ENCODE measurements at regions not wholly inside any gene's neighbourhood (a gene's known extent, or its start where the extent isn't known, plus 50 kb on each side); places are given as distances from the start of the nearest gene placed in this dataset.
"Not testable (repeated sequence)": the region's sequence is repeated elsewhere in the genome, so short reads cannot be mapped to it uniquely, and the experiment has no call there.

DNA sequence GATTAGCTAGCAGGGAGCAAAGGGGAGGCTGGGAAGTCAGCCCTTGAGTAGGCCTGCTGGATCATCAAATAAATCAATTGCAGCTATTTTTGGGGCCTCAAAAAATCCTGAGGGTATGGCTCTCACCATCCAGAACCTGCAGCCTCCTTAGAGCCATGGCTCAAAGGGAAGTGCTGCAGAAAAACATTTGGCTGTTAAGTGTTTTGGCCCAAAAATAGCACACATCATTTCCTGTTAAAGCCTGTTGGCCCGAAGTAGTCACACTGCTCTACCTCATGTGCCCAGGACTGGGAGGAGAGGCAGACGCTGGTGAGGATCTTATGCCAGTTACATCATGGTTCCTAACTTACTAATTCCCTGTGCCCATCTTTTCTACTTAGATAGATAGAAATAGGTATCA is 176.8 kb upstream of the PLGLB1 start:
- DNase-seq: not testable (repeated sequence)

DNA sequence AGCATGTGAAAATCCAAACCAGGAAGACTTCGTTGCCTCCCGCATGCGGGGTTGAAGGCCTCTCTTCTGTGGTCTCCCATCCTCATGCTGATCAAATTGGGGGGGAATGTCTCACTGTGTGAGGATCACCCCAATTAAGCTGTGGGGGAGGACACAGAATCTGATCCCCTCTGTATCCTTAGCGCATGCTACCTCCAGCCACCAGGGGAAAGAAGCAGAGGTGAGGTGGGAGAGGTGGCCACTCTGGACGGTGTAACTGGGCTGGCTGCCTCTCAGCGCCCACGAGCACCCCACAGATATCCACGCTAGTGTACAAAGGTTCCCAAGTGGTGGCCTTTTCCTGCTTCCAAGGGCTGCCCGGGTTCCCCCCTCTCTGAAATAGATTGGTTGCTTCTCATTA is 177.6 kb upstream of the PLGLB1 start:
- not testable (repeated sequence) for DNase-seq

DNA sequence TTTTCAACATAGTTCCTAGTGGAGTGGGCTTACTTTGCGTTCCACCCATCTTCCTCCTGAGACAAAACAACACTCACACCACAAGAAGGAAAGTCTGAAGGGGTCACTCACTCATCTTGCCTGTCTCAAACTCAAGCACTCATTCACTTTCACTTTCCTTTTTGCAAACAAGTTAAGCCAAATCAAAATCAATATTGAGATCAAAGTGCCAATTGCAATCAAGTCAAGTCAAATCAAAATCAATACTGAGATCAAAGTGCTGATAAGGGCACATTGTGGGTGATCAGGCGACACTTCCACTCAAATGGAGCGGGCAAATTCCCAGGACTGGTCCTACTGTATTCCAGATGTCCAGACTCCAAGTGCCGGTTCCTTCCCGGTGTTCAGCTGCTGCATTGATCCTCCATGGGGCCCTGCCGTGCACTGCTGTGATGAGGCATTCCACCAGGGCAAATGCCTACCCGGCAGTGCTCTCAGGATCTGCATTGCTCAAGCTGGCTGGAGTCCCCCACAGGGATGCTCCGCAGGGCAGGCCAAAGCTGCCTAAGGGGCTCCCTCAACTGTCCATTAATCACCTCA is 183.0 kb upstream of the PLGLB1 start:
- not testable (repeated sequence) for DNase-seq

DNA sequence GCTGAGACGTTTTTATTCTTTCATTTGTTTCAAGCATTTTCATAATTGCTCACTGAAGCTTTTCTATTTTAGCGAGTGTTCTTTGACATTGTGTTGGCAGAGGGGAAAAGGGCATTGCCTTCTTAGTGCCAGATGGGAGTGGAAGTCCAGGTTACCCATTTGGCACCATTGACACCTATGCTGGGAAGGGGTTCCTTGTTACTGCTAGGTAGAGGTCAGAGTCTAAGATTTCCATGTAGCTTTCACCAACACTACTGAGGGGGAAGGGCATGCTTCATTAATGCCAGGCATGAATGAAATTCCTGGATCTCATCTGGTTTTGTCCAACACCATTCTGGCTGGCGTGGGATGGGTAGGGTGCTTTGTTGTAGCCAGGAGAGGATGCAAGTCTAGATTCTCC is 191.3 kb upstream of the PLGLB1 start:
- DNase-seq: not testable (repeated sequence)

DNA sequence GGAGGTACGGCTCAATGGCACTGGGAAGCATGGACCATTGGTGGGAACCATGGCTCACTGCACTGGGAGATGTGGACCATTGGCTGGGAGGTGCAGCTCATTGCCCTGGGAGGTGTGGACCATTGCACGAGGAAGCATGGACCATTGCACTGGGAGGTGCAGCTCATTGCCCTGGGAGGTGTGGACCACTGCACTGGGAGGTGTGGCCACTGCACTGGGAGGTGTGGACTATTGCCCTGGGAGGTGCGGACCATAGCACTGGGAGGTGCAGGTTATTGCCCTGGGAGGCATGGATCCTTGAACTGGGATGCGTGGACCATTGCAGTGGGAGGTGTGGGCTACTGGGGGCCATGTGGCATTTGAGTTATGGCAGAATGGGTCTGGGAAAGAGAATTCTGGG is 195.4 kb upstream of the PLGLB1 start:
- not testable (repeated sequence) for DNase-seq

DNA sequence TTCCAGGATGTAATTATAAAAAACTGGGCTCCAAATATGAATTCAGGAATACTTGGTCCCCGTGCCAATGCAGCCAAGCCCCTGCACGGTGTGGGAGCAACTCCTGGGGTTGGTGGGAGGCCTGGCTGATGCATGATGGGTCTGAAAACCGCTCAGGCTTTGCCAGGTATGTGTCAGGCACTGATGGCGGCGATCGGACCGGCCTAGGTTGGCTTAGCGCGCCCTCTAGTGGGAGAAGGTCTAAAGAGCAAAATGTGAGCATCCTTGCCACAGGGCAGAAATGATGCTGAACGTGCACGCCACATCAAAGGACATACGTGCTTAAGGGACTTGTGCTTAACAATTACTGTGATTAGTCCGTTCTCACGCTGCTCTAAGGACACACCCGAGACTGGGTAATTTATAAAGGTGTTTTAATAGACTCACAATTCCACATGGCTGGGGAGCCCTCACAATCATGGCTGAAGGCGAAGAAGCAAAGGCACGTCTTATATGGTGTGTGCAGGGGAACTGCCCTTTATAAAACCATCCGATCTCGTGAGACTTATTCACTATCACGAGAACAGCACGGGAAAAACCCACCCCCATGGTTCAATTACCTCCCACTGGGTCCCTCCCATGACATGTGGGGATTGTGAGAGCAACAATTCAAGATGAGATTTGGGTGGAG is 196.2 kb upstream of the PLGLB1 start:
- not testable (repeated sequence) for DNase-seq

DNA sequence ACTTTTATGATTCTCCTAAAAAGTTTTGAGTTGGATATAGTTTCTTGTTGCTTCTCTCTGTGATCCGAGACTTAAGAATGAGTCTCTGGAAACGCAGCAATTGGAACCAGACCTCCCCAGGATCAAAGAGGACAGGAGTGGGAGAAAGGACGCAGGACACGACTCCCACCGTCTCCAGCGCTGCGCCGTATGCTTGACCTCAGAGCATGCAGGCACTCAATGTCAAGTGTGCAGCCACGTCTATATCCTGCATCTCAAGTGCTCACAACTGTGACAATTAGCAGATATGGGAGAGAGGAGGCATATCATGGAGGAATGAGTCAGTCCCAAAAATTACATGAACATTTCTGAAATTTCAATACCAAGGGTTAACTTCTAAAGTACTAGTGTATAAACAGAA is 199.0 kb upstream of the PLGLB1 start:
- not testable (repeated sequence) for DNase-seq

DNA sequence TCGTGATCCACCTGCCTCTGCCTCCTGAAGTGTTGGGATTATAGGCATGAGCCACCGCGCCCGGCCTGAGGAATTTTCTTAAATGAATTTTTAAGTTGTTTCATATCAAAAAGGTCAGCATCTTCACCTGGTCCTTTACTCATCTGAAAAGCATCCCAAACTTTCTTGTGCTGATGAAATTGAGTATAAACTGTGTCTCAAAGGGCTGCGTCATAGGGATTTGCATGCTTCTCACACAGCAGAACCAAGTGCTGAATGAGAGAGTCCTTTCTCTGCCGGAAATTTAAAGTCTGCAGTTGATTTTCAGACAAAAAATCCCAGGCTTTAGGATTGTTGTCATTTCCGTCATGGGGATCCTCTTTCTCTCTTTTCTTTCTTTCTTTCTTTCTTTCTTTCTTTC is 200.5 kb upstream of the PLGLB1 start:
- DNase-seq: not testable (repeated sequence)

DNA sequence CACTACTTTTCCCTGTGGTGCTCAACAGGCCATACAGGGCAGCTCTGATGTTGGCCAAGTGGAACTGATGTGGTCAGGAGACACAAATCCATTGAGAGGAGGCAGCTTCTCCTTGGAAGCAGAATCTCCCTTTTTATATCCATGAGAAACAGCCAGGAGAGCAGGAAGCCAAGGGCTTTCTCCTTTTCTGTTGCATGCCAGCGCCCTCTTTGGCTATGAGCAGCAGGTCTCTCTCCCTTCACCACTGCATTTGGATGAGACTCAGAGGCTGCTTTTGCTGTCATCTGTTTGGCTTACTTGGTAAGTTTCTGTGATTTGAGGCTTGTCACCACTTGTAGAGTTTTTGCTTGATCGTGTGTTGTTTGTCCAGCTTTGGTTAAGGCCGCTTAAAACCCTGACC is 202.2 kb upstream of the PLGLB1 start:
- not testable (repeated sequence) for DNase-seq

DNA sequence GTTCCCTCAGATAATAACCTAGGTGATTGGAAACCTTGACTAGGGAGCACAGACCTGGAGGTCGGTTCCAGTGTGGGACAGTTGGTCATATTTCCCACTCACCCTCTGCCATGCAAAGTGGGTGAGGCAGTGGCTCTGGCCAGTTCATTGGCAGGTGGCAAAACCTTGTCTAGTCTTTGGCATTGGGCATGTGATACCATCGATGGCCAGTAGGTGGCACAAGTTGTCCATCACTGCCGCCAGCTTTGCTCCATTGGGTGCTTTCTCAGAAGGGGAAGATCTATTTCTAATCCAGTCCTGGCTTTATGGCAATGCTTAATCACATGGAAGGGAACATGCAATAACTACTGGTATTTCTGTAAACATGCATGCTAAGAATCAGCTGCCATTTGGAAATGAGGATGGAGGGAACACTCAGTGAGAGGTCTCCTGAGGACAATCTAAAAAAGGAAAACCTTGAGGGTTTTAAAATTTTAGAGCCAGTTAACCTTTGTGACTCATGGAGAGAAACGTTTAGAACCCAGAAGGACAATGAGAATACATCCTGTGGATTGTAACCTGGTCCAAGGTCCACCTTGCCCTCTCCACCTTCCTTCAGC is 207.5 kb upstream of the PLGLB1 start:
- not testable (repeated sequence) for DNase-seq

DNA sequence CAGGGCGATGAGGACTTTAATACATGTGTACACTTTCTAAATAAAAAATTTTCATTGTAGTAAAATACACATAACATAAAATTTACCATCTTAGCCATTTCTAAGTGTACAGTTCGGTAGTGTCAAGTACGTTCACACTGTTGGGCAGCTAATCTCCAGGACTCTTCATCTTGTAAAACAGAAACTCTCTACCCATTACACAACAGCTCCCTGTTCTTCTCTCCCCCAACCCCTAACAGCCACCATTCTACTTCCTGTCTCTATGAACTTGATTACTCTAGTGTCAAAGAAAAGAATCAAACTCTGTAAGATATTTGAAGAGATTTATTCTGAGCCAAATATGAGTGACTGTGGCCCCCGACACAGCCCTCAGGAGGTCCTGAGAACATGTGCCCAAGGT is 208.3 kb upstream of the PLGLB1 start:
- not testable (repeated sequence) for DNase-seq

DNA sequence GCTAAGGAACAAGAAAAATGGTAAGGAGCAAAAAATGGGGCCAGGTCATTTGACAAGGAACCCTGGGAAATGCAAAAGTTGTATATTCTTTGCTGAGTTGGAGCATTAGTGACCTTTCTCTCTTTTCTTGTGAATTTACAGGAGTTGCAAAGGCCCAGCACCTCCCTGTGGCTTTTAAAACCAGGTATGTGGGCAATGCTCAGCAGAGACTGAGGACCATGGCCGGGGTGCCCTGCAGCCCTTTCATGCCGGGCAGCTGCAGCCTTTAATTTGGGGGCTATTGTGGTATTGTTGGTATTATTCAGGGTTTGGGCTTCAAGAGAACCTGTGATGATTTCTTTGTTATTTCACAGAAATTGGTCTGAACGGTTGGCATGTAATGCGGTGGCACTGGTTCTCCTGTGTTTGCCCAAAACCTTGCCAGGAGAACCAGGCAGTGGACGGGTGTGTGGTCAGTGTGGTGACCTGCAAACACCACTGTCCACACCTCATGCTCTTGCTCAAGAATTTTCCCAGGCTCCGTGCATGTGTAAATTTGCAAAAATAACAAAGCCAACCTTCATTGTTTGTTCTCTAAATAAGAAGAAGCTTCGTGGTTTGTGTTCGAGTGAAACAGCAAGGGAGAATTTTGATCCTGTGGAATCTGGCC is 213.8 kb upstream of the PLGLB1 start:
- not testable (repeated sequence) for DNase-seq

DNA sequence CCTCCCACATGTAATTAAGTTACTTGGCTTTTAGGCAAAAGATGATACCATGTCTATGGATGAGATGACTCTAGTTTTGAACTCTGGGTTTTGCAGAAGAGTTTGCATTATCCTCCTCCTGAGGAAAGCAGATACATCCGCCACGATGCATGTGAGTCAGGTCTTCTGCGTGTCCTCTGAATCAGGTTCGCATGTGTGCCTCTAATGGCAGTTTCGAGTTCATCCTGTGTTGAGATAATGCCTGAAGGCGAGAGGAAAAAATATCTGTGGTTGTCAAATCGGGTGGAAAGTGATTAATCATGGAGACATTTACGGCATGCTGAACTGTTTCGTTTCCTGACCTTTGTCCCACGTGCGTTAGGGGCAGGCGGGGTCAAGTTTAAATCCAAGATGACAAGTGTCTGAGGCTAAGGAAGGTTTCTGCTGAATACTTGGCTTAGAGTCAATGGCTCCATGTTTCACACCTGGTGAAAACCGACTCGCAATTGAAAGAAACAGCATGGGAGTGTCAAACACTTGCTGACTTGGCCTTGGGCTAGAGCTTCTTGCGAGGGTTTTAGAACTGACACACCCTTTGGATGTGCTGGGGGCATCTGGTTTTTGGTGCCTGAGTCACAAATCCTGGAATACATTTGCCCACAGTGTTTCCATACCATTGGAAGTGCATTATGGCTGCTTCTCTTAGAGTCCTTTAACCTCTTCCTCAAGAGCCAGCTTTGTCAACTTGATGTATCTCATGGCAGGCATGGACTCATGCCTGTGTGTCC is 216.1 kb upstream of the PLGLB1 start:
- not testable (repeated sequence) for DNase-seq

DNA sequence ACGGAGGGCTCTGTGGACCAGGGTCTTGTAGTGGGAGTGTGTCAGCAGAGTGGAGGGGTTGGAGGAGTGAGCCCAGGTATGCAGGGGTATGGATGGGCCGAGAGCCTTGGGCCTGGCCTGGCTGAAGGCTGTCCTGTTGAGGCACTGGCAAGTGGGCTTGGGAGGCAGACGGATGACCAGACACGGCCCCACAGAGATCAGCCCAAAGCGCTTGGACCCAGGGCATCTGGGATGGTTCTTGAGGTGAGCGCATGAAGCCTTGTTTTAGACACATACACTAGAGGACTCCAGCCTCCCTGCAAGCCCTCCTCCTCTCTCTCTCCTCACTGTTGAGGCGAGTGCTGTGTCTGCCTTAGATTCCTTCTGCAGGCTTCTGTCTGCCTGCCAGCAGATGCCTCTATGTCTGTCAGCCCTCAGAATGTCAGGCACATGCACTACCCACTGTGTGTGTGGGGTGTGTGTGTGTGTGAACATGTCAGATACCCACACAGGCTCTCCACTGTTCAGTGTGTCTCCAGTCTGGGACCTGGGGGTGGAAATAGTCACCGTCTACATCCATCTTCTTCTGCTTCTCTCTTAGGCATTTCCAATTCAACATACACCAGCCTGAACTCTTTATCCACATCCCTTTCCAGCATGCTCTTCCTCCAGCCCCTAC is 218.0 kb upstream of the PLGLB1 start:
- not testable (repeated sequence) for DNase-seq

DNA sequence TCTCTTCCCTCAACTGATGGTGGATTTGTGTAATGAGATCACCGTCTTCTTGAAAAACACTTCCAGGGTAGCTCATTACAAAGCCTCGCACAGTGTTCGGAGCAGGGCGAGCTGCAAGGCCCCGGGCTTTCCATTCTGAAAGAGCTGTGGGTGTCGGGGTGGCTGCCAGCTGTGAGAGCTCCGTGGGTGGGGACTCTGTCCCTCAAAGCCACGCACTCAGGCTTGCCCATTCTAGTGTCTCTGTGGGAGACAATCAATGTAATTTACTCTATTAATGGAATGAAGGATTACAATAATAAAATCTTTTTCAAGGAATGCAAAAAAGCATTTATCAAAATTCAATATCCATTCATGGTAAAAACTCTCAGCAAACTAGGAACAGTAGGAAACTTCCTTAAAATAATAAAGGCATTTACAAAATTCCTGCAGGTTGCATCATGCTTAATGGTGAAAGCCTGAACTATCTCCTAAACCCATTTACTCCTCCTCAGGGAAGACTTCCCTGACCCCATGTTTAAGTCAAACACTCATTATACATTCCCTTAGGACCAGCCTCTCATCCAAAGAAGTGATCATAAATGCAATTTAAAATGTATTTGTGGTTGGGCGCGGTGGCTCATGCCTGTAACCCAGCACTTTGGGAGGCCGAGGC is 224.5 kb upstream of the PLGLB1 start:
- not testable (repeated sequence) for DNase-seq

DNA sequence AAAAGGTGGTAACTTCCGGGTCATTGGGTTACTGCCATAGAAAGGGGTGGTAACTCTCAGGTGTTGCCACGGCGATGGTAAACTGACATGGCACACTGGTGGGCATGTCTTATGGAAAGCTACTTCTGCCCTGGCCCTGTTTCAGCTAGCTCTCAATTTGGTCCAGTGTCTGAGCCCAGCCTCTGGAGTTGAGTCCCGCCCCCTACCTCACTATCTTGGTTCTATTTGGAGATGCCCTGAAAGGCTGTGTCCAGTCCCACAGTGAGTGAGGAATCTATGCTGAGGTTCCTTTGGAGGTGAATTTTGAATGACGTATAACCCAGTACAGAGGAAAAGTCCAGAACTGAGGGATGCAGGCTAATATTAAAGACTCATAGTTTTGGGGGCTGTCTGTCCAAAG is 230.4 kb upstream of the PLGLB1 start:
- not testable (repeated sequence) for DNase-seq

DNA sequence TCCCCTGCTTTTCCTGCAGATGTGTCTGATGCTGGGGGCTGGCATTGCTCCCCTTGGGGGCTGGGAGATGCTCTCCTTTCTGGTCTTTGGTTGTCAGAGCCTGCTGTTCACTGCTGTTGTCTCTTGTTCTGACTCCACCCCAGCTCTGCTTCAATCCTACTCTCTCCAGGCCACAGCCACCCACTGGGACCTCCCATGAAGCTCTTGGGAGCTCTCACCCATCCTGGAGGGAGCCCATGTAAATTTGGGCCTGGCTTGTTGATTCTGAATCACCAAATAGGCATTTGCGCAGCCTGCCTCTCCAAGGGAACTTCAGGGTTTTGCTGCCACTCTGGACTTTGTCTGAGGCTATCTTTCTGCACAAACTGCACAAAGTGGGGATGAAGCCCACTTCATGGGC is 232.9 kb upstream of the PLGLB1 start:
- DNase-seq: not testable (repeated sequence)

DNA sequence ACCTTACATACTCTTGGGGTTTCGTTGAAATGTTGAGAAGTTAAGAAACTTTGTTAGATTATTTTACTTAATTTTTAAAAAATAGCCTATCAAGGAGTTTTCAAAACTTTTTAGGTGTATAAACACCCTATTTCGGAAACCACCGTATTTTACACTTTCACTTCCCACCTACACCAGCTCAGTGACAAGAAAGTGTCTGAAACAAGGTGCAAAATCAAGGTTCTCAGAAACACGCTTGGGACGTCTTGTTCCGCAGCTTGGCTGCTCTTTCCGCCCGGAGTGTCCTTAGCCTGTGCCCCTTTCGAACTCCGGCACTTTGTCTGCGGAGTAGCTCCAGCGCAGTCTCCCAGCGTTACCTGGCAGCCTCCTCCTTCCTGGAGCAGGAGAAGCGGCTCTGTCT is 233.8 kb upstream of the PLGLB1 start:
- not testable (repeated sequence) for DNase-seq

DNA sequence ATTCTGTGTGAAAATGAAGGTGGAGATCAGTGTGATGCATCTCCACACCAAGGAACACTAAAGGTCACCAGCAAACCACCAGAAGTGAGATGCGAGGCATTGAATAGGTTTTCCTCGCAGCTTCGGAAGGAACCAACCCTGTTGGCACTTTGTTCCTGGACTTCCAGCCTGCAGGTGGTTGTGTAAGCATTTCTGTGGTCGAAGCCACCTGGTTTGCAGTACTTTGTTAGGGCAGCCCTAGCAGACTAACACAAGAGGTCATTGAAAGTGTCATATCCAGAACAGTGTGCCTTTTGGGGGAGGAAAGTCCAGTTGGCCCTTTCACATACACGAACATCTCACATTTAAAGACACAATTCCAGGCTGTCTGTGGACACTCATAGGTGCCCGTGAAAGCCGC is 237.2 kb upstream of the PLGLB1 start:
- DNase-seq: not testable (repeated sequence)

DNA sequence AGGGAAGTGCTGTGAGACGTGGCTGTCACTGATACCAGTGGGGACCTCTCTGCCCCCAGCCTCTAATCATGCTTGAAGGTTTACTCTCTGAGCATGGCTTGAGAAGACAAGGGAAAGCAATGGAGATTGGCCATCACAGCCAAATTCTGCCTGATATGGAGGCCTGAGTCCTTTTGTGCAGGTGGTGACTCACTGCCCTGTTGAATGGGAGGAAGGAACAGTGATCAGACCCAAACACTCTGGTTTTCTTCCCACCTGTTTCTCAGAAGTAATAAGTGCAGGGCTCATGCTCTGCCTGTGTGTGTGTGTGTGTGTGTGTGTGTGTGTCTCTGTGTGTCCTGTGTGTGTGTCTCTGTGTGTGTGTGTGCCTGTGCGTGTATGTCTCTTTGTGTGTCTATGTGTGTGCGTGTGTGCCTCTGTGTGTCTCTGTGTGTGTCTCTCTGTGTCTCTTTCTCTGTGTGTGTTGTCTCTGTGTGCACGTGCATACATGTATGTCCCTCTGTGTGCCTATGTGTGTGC is 240.6 kb upstream of the PLGLB1 start:
- DNase-seq: not testable (repeated sequence)

DNA sequence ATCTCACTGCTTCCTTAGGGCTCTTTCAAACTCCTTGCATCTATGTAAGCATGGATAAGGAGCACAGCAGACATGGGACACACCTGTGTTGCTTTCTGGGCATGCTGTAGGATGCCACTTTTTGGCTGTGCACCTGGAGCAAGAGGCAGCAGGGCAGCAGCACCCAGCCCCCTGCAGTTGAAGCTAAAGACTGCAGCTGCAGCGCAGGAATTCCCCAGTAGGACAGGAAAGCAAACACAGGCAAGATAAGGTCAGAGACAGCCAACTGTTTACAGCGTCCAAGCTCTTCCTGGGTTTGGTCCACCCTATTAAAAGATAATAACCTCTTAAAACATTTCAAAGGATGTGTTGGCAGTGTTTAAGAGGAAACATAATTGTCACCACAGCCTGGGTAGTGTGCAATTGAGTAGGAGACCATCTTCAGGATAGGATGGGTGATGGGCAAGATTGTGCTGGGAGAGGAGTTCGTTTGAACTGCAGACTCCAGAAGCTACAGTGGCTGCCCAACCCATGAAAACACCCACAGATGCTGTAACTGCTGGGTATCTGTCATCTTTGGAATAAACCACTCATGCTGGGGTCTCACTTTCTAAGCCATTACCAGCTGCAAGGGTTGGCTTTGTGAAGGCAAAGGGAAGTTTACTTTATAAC is 242.3 kb upstream of the PLGLB1 start:
- not testable (repeated sequence) for DNase-seq
